ENCODE measurements at regions not wholly inside any gene's neighbourhood (a gene's known extent, or its start where the extent isn't known, plus 50 kb on each side); places are given as distances from the start of the nearest gene placed in this dataset.

- no peak for TF ChIP-seq POLR2A (IDR thresholded peaks at IDR 0.05)
- no peak for TF ChIP-seq CTCF (IDR thresholded peaks at IDR 0.05)
Measured at GRCh38 chr4:38514465-38515146, 149.4 kb upstream of the KLF3 start.
